ENCODE measurements at regions not wholly inside any gene's neighbourhood (a gene's known extent, or its start where the extent isn't known, plus 50 kb on each side); places are given as distances from the start of the nearest gene placed in this dataset.
A peak's percentile ranks its signal among the peaks of the same experiment; 100 is the strongest.

DNA sequence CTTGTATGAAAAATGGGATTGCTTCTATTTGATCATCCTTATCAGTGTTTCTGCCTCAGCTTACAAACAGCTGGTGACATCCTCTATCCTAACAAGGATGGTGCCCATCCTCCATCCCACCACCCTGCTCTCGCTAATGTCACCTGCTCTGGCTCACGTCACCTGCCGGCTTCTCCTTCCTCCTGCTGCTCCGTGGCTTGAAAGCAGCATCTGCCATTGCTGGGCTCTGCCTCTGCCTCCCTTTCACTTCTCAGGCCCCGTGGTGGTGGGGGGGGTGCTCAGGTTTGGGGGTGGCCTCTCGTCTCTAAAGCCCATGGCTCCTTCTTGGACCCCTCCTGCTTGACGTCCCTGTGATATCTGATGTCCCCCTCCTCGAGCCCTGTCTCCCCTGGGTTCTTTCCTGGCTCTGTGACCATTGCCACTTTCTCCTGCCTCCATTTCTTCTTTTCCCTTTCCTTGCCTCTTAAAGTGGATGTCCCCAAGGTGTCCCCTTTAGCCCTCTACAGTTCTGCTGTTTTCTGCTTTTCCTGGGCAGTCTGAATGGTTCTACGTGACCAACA is 135.5 kb upstream of the ERRFI1 start:
- no peaks in the 10 kb centered on the region for H3K9me3 ChIP-seq (ENCODE audit: severe bottlenecking)
- ATAC-seq (ENCODE audit: low read depth) = no peak
- no peak for DNase-seq (ENCODE audit: low spot score)
- H3K36me3 ChIP-seq (ENCODE audit: low read depth) = no peaks in the 10 kb centered on the region
- H3K27me3 ChIP-seq (ENCODE audit: insufficient read depth, poor library complexity, severe bottlenecking) = no peaks in the 10 kb centered on the region
- TF ChIP-seq, protein P1, sequence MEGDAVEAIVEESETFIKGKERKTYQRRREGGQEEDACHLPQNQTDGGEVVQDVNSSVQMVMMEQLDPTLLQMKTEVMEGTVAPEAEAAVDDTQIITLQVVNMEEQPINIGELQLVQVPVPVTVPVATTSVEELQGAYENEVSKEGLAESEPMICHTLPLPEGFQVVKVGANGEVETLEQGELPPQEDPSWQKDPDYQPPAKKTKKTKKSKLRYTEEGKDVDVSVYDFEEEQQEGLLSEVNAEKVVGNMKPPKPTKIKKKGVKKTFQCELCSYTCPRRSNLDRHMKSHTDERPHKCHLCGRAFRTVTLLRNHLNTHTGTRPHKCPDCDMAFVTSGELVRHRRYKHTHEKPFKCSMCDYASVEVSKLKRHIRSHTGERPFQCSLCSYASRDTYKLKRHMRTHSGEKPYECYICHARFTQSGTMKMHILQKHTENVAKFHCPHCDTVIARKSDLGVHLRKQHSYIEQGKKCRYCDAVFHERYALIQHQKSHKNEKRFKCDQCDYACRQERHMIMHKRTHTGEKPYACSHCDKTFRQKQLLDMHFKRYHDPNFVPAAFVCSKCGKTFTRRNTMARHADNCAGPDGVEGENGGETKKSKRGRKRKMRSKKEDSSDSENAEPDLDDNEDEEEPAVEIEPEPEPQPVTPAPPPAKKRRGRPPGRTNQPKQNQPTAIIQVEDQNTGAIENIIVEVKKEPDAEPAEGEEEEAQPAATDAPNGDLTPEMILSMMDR (IDR thresholded peaks at IDR 0.05; ENCODE audit: poor library complexity, severe bottlenecking) = no peak
- H3K27ac ChIP-seq (ENCODE audit: poor library complexity, severe bottlenecking) = no peak overlapping the region
- no peak overlapping the region for H3K4me3 ChIP-seq (ENCODE audit: severe bottlenecking)
- H3K4me1 ChIP-seq (ENCODE audit: insufficient read depth, poor library complexity, severe bottlenecking) = no peaks in the 10 kb centered on the region

DNA sequence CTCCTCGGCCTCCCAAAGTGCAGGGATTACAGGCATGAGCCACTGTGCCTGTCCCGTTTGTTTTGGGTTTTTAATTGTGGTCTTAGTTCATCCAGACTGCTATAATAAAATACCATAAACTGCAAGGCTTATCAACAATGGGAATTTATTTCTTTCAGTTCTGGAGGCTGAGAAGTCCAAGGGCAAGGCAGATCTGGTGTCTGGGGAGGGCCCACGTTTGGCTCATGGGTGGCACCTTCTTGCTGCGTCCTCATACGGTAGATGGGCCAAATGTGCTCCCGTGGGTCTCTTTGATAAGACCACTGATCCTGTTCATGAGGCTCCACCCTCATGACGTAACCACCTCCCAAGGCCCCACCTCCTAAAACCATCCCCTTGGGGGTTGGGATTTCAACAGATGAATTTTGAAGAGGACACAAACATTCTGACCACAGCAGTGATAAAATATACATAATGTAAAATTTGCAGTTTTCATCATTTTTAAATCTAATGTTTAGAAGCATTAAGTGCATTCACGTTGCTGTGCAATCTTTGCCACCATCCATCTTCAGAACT is 133.4 kb upstream of the ERRFI1 start:
- ATAC-seq (ENCODE audit: low read depth) (no peak), DNase-seq (ENCODE audit: low spot score) (no peak)
- Histone ChIP-seq H3K27ac (ENCODE audit: poor library complexity, severe bottlenecking) (no peak overlapping the region), H3K4me1 (ENCODE audit: insufficient read depth, poor library complexity, severe bottlenecking) (peaks cover 15% of the 10 kb centered on the region), H3K36me3 (ENCODE audit: low read depth) (no peaks in the 10 kb centered on the region), H3K27me3 (ENCODE audit: insufficient read depth, poor library complexity, severe bottlenecking) (no peaks in the 10 kb centered on the region), H3K9me3 (ENCODE audit: severe bottlenecking) (no peaks in the 10 kb centered on the region), H3K4me3 (ENCODE audit: severe bottlenecking) (no peak overlapping the region)
- TF ChIP-seq, protein P1 (IDR thresholded peaks at IDR 0.05; ENCODE audit: poor library complexity, severe bottlenecking) = no peak

DNA sequence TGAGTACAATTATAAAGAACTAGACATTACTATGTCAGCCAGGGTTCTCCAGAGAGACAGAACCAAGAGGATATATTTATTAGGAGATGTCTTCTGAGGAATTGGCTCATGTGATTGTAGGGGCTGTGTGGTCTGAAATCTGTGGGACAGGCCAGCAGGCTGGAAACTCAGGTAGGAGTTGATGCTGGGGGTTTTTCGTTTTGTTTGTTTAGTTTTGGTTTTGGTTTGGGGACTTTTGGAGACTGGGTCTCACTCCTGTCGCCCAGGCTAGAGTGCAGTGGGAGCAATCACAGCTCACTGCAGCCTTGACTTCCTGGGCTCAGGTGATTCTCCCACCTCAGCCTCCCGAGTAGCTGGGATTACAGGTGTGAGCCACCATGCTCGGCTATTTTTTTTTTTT is 132.9 kb upstream of the ERRFI1 start:
- H3K27me3 ChIP-seq (ENCODE audit: insufficient read depth, poor library complexity, severe bottlenecking) = no peaks in the 10 kb centered on the region
- H3K36me3 ChIP-seq (ENCODE audit: low read depth) = no peaks in the 10 kb centered on the region
- H3K4me1 ChIP-seq (ENCODE audit: insufficient read depth, poor library complexity, severe bottlenecking) = peaks cover 18% of the 10 kb centered on the region
- no peak overlapping the region for H3K27ac ChIP-seq (ENCODE audit: poor library complexity, severe bottlenecking)
- DNase-seq (ENCODE audit: low spot score) = no peak
- H3K4me3 ChIP-seq (ENCODE audit: severe bottlenecking) = no peak overlapping the region
- TF ChIP-seq, protein P1 (IDR thresholded peaks at IDR 0.05; ENCODE audit: poor library complexity, severe bottlenecking) = no peak
- no peak for ATAC-seq (ENCODE audit: low read depth)
- H3K9me3 ChIP-seq (ENCODE audit: severe bottlenecking) = no peaks in the 10 kb centered on the region

DNA sequence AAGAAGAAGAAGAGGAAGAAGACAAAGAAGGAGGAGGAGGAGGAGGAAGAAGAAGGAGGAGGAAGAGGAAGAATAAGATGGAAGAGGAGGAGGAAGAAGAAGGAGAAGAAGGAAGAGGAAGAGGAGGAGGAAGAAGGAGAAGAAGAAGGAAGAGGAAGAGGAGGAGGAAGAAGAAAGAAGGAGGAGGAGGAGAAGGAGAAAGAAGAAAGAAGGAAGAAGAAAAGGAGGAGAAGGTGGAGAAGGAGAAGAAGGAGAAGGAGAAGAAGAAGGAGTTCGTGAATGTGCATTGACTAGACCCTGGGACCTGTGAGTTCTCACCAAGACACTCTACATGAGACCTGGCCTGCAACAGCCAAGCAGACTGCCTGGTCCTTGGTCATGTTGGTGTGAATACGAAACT is 131.7 kb upstream of the ERRFI1 start:
- Histone ChIP-seq H3K27ac (ENCODE audit: poor library complexity, severe bottlenecking) (no peak overlapping the region), H3K9me3 (ENCODE audit: severe bottlenecking) (no peaks in the 10 kb centered on the region), H3K4me3 (ENCODE audit: severe bottlenecking) (no peak overlapping the region), H3K4me1 (ENCODE audit: insufficient read depth, poor library complexity, severe bottlenecking) (peaks cover 18% of the 10 kb centered on the region), H3K36me3 (ENCODE audit: low read depth) (no peaks in the 10 kb centered on the region), H3K27me3 (ENCODE audit: insufficient read depth, poor library complexity, severe bottlenecking) (no peaks in the 10 kb centered on the region)
- DNase-seq (ENCODE audit: low spot score) (no peak), ATAC-seq (ENCODE audit: low read depth) (no peak)
- TF ChIP-seq, protein P1 (IDR thresholded peaks at IDR 0.05; ENCODE audit: poor library complexity, severe bottlenecking) = no peak

DNA sequence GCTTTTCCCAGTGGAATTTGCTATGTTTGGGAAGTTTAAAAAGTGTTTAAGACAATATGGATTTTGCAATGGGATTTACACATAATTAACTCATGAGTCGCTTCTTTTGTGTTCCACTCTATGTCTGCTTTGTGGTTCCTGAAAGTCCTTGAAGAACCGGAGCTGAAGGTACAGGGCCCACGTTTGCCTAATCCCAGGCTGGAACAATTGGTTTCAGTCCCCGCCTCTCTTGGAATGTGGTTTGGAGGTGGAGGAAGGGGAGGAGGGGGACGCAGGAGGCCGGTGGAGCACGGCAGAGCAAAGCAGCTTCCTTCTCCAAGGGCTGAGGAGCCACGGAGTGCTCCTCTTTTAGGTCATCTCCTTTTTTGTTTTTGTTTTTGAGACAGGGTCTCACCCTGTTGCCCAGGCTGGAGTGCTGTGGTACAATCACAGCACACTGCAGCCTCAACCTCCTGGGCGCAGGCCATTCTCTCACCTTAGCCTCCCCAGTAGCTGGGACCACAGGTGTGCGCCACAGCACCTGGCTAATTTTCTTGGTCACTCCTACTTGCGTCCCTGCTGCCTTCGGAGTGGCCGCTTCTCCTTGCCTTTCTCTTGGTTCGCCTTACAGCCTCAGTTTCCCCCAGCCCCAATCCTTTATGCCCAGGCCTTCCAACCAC is 129.5 kb upstream of the ERRFI1 start:
- Histone ChIP-seq H3K9me3 (ENCODE audit: severe bottlenecking) (no peaks in the 10 kb centered on the region), H3K27ac (ENCODE audit: poor library complexity, severe bottlenecking) (peak overlapping the region; percentile 87), H3K4me1 (ENCODE audit: insufficient read depth, poor library complexity, severe bottlenecking) (peaks cover 18% of the 10 kb centered on the region), H3K36me3 (ENCODE audit: low read depth) (no peaks in the 10 kb centered on the region), H3K27me3 (ENCODE audit: insufficient read depth, poor library complexity, severe bottlenecking) (no peaks in the 10 kb centered on the region), H3K4me3 (ENCODE audit: severe bottlenecking) (no peak overlapping the region)
- ATAC-seq (ENCODE audit: low read depth) (peak; percentile 74), DNase-seq (ENCODE audit: low spot score) (no peak)
- TF ChIP-seq, protein P1 (IDR thresholded peaks at IDR 0.05; ENCODE audit: poor library complexity, severe bottlenecking) = no peak

Data from RWPE2 (cell line).